ENCODE measurements at regions not wholly inside any gene's neighbourhood (a gene's known extent, or its start where the extent isn't known, plus 50 kb on each side); places are given as distances from the start of the nearest gene placed in this dataset.

DNA sequence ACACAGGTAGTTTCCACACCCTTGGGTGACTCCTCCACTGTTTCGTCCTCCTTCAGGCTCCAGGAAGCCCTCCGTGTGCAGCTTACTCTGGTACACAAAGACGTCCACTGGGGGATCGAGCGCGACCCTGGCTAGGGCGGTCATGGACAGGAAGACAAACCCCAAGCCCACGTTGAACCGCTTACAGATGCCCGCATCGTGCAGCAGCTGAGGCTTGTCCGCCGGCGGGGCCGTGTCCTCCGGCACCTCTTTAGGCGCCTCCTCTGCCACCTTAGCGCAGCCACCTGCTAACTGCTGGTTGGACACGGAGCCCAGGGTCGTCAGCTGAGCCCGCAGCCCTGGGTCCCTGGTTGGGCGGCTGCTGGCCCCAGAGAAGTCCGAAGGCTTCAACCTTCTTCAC is 309.0 kb upstream of the BTBD3 start:
- no peak for TF ChIP-seq POLR2A (IDR thresholded peaks at IDR 0.05; ENCODE audit: low read length)
- TF ChIP-seq GATA1 (IDR thresholded peaks at IDR 0.05; ENCODE audit: low read depth, low read length), result no peak
